ENCODE measurements at regions not wholly inside any gene's neighbourhood (a gene's known extent, or its start where the extent isn't known, plus 50 kb on each side); places are given as distances from the start of the nearest gene placed in this dataset.

GRCh38 chr4:177737387-177737940, 295.2 kb upstream of the AGA start:
- Histone ChIP-seq H3K4me1 (ENCODE audit: insufficient read depth, low read length) (no peaks in the 10 kb centered on the region), H3K79me2 (ENCODE audit: insufficient read depth, low read length) (no peaks in the 10 kb centered on the region), H4K20me1 (ENCODE audit: insufficient read depth, low read length) (no peaks in the 10 kb centered on the region), H3K27ac (ENCODE audit: low read length) (no peak overlapping the region), H3K36me3 (ENCODE audit: insufficient read depth, low read length) (no peaks in the 10 kb centered on the region), H3K4me2 (ENCODE audit: insufficient read depth, low read length) (no peak overlapping the region), H2AFZ (ENCODE audit: low read depth, low read length) (no peak overlapping the region), H3K4me3 (ENCODE audit: low read depth in 1 of 2, low read length in 2 of 2) (no peak overlapping the region), H3K9me3 (ENCODE audit: insufficient read depth, low read length, severe bottlenecking) (no peaks in the 10 kb centered on the region), H3K9ac (ENCODE audit: low read depth, low read length) (no peak overlapping the region), H3K27me3 (ENCODE audit: insufficient read depth, low read length, poor library complexity) (no peaks in the 10 kb centered on the region)
- TF ChIP-seq CTCF (IDR thresholded peaks at IDR 0.05; ENCODE audit: borderline replicate concordance, extremely low read depth, low read length, poor library complexity, severe bottlenecking): no peak
- no peak for TF ChIP-seq EZH2 (IDR thresholded peaks at IDR 0.05; ENCODE audit: borderline replicate concordance, low read depth, low read length, severe bottlenecking)
- DNase-seq: no peak
- no peak for ATAC-seq (ENCODE audit: insufficient read depth, low read depth)

GRCh38 chr4:177740563-177740962, 298.3 kb upstream of the AGA start:
- Histone ChIP-seq H4K20me1 (ENCODE audit: insufficient read depth, low read length) (no peaks in the 10 kb centered on the region), H2AFZ (ENCODE audit: low read depth, low read length) (no peak overlapping the region), H3K4me1 (ENCODE audit: insufficient read depth, low read length) (no peaks in the 10 kb centered on the region), H3K9me3 (ENCODE audit: insufficient read depth, low read length, severe bottlenecking) (no peaks in the 10 kb centered on the region), H3K4me2 (ENCODE audit: insufficient read depth, low read length) (no peak overlapping the region), H3K36me3 (ENCODE audit: insufficient read depth, low read length) (no peaks in the 10 kb centered on the region), H3K27ac (ENCODE audit: low read length) (no peak overlapping the region), H3K79me2 (ENCODE audit: insufficient read depth, low read length) (no peaks in the 10 kb centered on the region), H3K4me3 (ENCODE audit: low read depth in 1 of 2, low read length in 2 of 2) (no peak overlapping the region), H3K9ac (ENCODE audit: low read depth, low read length) (no peak overlapping the region), H3K27me3 (ENCODE audit: insufficient read depth, low read length, poor library complexity) (no peaks in the 10 kb centered on the region)
- ATAC-seq (ENCODE audit: insufficient read depth, low read depth): no peak
- no peak for DNase-seq
- TF ChIP-seq EZH2 (IDR thresholded peaks at IDR 0.05; ENCODE audit: borderline replicate concordance, low read depth, low read length, severe bottlenecking) (no peak), CTCF (IDR thresholded peaks at IDR 0.05; ENCODE audit: borderline replicate concordance, extremely low read depth, low read length, poor library complexity, severe bottlenecking) (no peak)

- TF ChIP-seq CTCF (IDR thresholded peaks at IDR 0.05; ENCODE audit: borderline replicate concordance, extremely low read depth, low read length, poor library complexity, severe bottlenecking) (no peak), EZH2 (IDR thresholded peaks at IDR 0.05; ENCODE audit: borderline replicate concordance, low read depth, low read length, severe bottlenecking) (no peak)
- no peaks in the 10 kb centered on the region for H3K79me2 ChIP-seq (ENCODE audit: insufficient read depth, low read length)
- no peak overlapping the region for H3K27ac ChIP-seq (ENCODE audit: low read length)
- no peak overlapping the region for H3K4me3 ChIP-seq (ENCODE audit: low read depth in 1 of 2, low read length in 2 of 2)
- H3K36me3 ChIP-seq (ENCODE audit: insufficient read depth, low read length): no peaks in the 10 kb centered on the region
- H3K4me1 ChIP-seq (ENCODE audit: insufficient read depth, low read length): no peaks in the 10 kb centered on the region
- no peak overlapping the region for H3K4me2 ChIP-seq (ENCODE audit: insufficient read depth, low read length)
- DNase-seq (no peak), ATAC-seq (ENCODE audit: insufficient read depth, low read depth) (no peak)
- H2AFZ ChIP-seq (ENCODE audit: low read depth, low read length): no peak overlapping the region
- H4K20me1 ChIP-seq (ENCODE audit: insufficient read depth, low read length): no peaks in the 10 kb centered on the region
- H3K27me3 ChIP-seq (ENCODE audit: insufficient read depth, low read length, poor library complexity): peaks cover 7% of the 10 kb centered on the region
- no peaks in the 10 kb centered on the region for H3K9me3 ChIP-seq (ENCODE audit: insufficient read depth, low read length, severe bottlenecking)
- no peak overlapping the region for H3K9ac ChIP-seq (ENCODE audit: low read depth, low read length)
Measured at GRCh38 chr4:177759729-177760128, 317.5 kb upstream of the AGA start.

GRCh38 chr4:177761692-177762091, 319.5 kb upstream of the AGA start:
- no peak for ATAC-seq (ENCODE audit: insufficient read depth, low read depth)
- H3K36me3 ChIP-seq (ENCODE audit: insufficient read depth, low read length): no peaks in the 10 kb centered on the region
- H3K9ac ChIP-seq (ENCODE audit: low read depth, low read length): no peak overlapping the region
- H2AFZ ChIP-seq (ENCODE audit: low read depth, low read length): no peak overlapping the region
- DNase-seq: no peak
- peaks cover 7% of the 10 kb centered on the region for H3K27me3 ChIP-seq (ENCODE audit: insufficient read depth, low read length, poor library complexity)
- no peak for TF ChIP-seq EZH2 (IDR thresholded peaks at IDR 0.05; ENCODE audit: borderline replicate concordance, low read depth, low read length, severe bottlenecking)
- TF ChIP-seq CTCF (IDR thresholded peaks at IDR 0.05; ENCODE audit: borderline replicate concordance, extremely low read depth, low read length, poor library complexity, severe bottlenecking): no peak
- H3K27ac ChIP-seq (ENCODE audit: low read length): no peak overlapping the region
- no peak overlapping the region for H3K4me2 ChIP-seq (ENCODE audit: insufficient read depth, low read length)
- H3K4me1 ChIP-seq (ENCODE audit: insufficient read depth, low read length): no peaks in the 10 kb centered on the region
- H3K9me3 ChIP-seq (ENCODE audit: insufficient read depth, low read length, severe bottlenecking): no peaks in the 10 kb centered on the region
- H3K79me2 ChIP-seq (ENCODE audit: insufficient read depth, low read length): no peaks in the 10 kb centered on the region
- no peak overlapping the region for H3K4me3 ChIP-seq (ENCODE audit: low read depth in 1 of 2, low read length in 2 of 2)
- H4K20me1 ChIP-seq (ENCODE audit: insufficient read depth, low read length): no peaks in the 10 kb centered on the region
